GM23338 (cell line): ENCODE measurements at regions not wholly inside any gene's neighbourhood (a gene's known extent, or its start where the extent isn't known, plus 50 kb on each side); places are given as distances from the start of the nearest gene placed in this dataset.

Source experiments
- ATAC-seq: fragments of 200-7000 bp; cut with Tn5 transposase; 3 replicates; pipeline ENCODE4 v1.9.1; 2020
- DNase-seq: peaks from one replicate; pipeline ENCODE4 v3.0.0-alpha.2; 2015; ENCODE audit warnings: low spot score
- H2AFZ ChIP-seq: fragments of 200-600 bp; sonication (generic); 2 replicates; pipeline ENCODE4 v1.8.0; 2016; ENCODE audit warnings: antibody characterized with exemption, mild to moderate bottlenecking, moderate library complexity
- H3F3A ChIP-seq: fragments of 200-600 bp; sonication (generic); replicated peaks from 2 replicates; pipeline ENCODE4 v1.8.0; 2017; ENCODE audit warnings: antibody characterized with exemption, mixed run types, low read depth
- H3K27ac ChIP-seq: fragments of 200-600 bp; sonication (generic); 2 replicates; pipeline ENCODE4 v1.6.1; 2016; ENCODE audit warnings: low read depth
- H3K27me3 ChIP-seq: fragments of 200-600 bp; sonication (generic); 2 replicates; pipeline ENCODE4 v1.8.0; 2016; ENCODE audit warnings: mild to moderate bottlenecking, mixed run types, moderate library complexity; ENCODE audit not compliant: insufficient read depth
- H3K36me3 ChIP-seq: fragments of 200-600 bp; sonication (generic); 2 replicates; pipeline ENCODE4 v1.8.0; 2016; ENCODE audit warnings: mild to moderate bottlenecking; ENCODE audit not compliant: insufficient read depth
- H3K4me1 ChIP-seq: fragments of 200-600 bp; sonication (generic); 2 replicates; pipeline ENCODE4 v1.8.0; 2016; ENCODE audit warnings: mild to moderate bottlenecking, moderate library complexity; ENCODE audit not compliant: insufficient read depth
- H3K4me2 ChIP-seq: fragments of 200-600 bp; sonication (generic); 2 replicates; pipeline ENCODE4 v1.7.1; 2017; ENCODE audit warnings: mixed run types
- H3K4me3 ChIP-seq: fragments of 200-600 bp; sonication (generic); 2 replicates; pipeline ENCODE4 v1.6.1; 2016; ENCODE audit warnings: mixed run types
- H3K79me2 ChIP-seq: fragments of 200-600 bp; sonication (generic); replicated peaks from 2 replicates; pipeline ENCODE4 v1.8.0; 2017; ENCODE audit warnings: mild to moderate bottlenecking; ENCODE audit not compliant: insufficient read depth
- H3K9me2 ChIP-seq: fragments of 200-600 bp; sonication (generic); 2 replicates; pipeline ENCODE4 v1.8.0; 2017; ENCODE audit not compliant: insufficient read depth
- H4K20me1 ChIP-seq: fragments of 200-600 bp; sonication (generic); replicated peaks from 2 replicates; pipeline ENCODE4 v1.8.0; 2017; ENCODE audit warnings: mild to moderate bottlenecking; ENCODE audit not compliant: insufficient read depth
- H3K27ac Mint-ChIP-seq: 2 replicates; pipeline ENCODE4 v1.8.0; 2020; ENCODE audit warnings: inconsistent platforms, mild to moderate bottlenecking, moderate library complexity, mixed read lengths
- H3K27me3 Mint-ChIP-seq: 3 replicates; pipeline ENCODE4 v1.8.0; 2022; ENCODE audit warnings: low read depth, mild to moderate bottlenecking, moderate library complexity, mixed read lengths, inconsistent platforms; ENCODE audit not compliant: insufficient read depth, poor library complexity
- H3K36me3 Mint-ChIP-seq: 3 replicates; pipeline ENCODE4 v1.8.0; 2021; ENCODE audit warnings: low read depth, mild to moderate bottlenecking, inconsistent platforms, moderate library complexity, mixed read lengths
- H3K4me1 Mint-ChIP-seq: 3 replicates; pipeline ENCODE4 v1.8.0; 2020; ENCODE audit warnings: mild to moderate bottlenecking, inconsistent platforms, mixed read lengths
- H3K4me3 Mint-ChIP-seq: 3 replicates; pipeline ENCODE4 v1.8.0; 2021; ENCODE audit warnings: moderate library complexity, mild to moderate bottlenecking, inconsistent platforms, mixed read lengths
- H3K9me3 Mint-ChIP-seq: 3 replicates; pipeline ENCODE4 v1.8.0; 2020; ENCODE audit warnings: moderate library complexity, mild to moderate bottlenecking, inconsistent platforms, mixed read lengths
- CREB1 ChIP-seq: fragments of 250-450 bp; sonication (Bioruptor Pico); IDR thresholded peaks from 2 replicates; pipeline ENCODE4 v1.5.0; 2020; ENCODE audit warnings: low read depth, mild to moderate bottlenecking, moderate library complexity
- CTCF ChIP-seq, 2 experiments: fragments of 200-600 bp in 1 of 2; sonication (generic) in 1 of 2; conservative IDR thresholded peaks; 2 replicates each; pipeline versions ENCODE4 v1.5.1 to v1.6.1; 2016 to 2017; ENCODE audit warnings: antibody characterized with exemption in 2 of 2, low read depth in 2 of 2, mild to moderate bottlenecking in 2 of 2, moderate library complexity in 1 of 2
- ETS1 ChIP-seq: IDR thresholded peaks from 2 replicates; pipeline ENCODE4 v1.6.1; 2016; ENCODE audit warnings: antibody characterized with exemption
- EZH2phosphoT487 ChIP-seq: fragments of 200-600 bp; sonication (generic); IDR thresholded peaks from one replicate; pipeline ENCODE4 v1.8.1; 2018; ENCODE audit warnings: antibody characterized with exemption; ENCODE audit not compliant: unreplicated experiment
- JUNB ChIP-seq: IDR thresholded peaks from one replicate; pipeline ENCODE4 v1.6.1; 2016; ENCODE audit warnings: antibody characterized with exemption; ENCODE audit not compliant: unreplicated experiment
- NANOG ChIP-seq: IDR thresholded peaks from 2 replicates; pipeline ENCODE4 v1.6.1; 2016; ENCODE audit warnings: antibody characterized with exemption, borderline replicate concordance
- POLR2AphosphoS5 ChIP-seq: IDR thresholded peaks from 2 replicates; pipeline ENCODE4 v1.6.1; 2016; ENCODE audit warnings: antibody characterized with exemption, low read depth
- STAT1 ChIP-seq: IDR thresholded peaks from one replicate; pipeline ENCODE4 v1.6.1; 2016; ENCODE audit warnings: antibody characterized with exemption; ENCODE audit not compliant: unreplicated experiment
- ZNF114 ChIP-seq: fragments of 250-450 bp; sonication (Bioruptor Pico); IDR thresholded peaks from 2 replicates; pipeline ENCODE4 v1.5.0; 2020; ENCODE audit warnings: mild to moderate bottlenecking, moderate library complexity
- ZNF331 ChIP-seq: fragments of 250-450 bp; sonication (Bioruptor Pico); IDR thresholded peaks from 2 replicates; pipeline ENCODE4 v1.5.0; 2020; ENCODE audit warnings: low read depth, mild to moderate bottlenecking, moderate library complexity
- TF ChIP-seq, protein P1 (sequence below): IDR thresholded peaks from one replicate; pipeline ENCODE4 v1.6.1; 2018; ENCODE audit warnings: antibody characterized with exemption; ENCODE audit not compliant: unreplicated experiment

DNA sequence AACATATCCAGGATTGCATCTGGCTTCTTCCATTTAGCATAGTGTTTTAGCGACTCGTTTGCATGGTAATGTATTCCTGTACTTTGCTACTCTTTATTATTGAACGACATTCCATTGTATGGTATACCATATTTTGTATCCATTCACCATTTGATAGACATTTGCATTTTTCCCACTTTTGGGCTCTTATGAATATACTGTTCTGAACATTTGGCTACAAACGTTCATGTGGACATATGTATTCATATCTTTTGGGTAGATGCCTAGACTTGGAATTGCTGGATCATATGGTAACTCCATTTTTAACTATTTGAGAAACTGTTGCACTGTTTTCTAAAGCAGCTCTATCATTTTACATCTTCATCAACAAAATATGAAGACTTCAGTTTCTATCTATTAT is 383.7 kb upstream of the AKR1E2 start (continued):
- TF ChIP-seq CTCF (conservative IDR thresholded peaks at IDR 0.05; ENCODE audit: low read depth in 2 of 2) (no peak), JUNB (no peak), NANOG (no peak), STAT1 (no peak)

DNA sequence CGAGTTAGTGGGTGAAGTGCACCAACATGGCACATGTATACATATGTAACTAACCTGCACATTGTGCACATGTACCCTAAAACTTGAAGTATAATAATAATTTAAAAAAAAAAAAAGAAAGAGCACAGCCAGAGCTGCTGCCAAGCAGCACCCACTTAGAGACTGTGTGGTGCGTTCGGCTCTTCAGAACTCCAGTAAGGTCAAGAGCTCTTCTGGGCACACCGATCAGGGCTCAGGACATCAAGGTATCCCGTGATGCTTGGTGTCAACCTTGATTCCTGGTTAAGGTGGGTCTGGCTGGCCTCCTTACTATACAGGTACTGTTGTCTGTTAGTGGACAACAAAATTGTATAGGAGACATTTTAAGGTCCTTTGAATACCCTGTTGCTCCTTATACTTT is 385.7 kb upstream of the AKR1E2 start:
- no peak overlapping the region for H3K27ac Mint-ChIP-seq
- H3K9me2 ChIP-seq, result peaks cover 6% of the 10 kb centered on the region; the same call in 1 of the 2 replicates
- H3K4me1 Mint-ChIP-seq, result no peaks in the 10 kb centered on the region
- no peak overlapping the region for H3K4me3 ChIP-seq
- no peaks in the 10 kb centered on the region for H3K36me3 Mint-ChIP-seq
- H3K27me3 Mint-ChIP-seq, result no peaks in the 10 kb centered on the region
- no peak overlapping the region for H3K4me3 Mint-ChIP-seq
- TF ChIP-seq NANOG, result no peak
- no peak for TF ChIP-seq CREB1
- no peak for TF ChIP-seq ETS1
- no peak for TF ChIP-seq ZNF331 (CRISPR knock-in tag)
- TF ChIP-seq, protein P1, sequence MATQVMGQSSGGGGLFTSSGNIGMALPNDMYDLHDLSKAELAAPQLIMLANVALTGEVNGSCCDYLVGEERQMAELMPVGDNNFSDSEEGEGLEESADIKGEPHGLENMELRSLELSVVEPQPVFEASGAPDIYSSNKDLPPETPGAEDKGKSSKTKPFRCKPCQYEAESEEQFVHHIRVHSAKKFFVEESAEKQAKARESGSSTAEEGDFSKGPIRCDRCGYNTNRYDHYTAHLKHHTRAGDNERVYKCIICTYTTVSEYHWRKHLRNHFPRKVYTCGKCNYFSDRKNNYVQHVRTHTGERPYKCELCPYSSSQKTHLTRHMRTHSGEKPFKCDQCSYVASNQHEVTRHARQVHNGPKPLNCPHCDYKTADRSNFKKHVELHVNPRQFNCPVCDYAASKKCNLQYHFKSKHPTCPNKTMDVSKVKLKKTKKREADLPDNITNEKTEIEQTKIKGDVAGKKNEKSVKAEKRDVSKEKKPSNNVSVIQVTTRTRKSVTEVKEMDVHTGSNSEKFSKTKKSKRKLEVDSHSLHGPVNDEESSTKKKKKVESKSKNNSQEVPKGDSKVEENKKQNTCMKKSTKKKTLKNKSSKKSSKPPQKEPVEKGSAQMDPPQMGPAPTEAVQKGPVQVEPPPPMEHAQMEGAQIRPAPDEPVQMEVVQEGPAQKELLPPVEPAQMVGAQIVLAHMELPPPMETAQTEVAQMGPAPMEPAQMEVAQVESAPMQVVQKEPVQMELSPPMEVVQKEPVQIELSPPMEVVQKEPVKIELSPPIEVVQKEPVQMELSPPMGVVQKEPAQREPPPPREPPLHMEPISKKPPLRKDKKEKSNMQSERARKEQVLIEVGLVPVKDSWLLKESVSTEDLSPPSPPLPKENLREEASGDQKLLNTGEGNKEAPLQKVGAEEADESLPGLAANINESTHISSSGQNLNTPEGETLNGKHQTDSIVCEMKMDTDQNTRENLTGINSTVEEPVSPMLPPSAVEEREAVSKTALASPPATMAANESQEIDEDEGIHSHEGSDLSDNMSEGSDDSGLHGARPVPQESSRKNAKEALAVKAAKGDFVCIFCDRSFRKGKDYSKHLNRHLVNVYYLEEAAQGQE, result no peak
- TF ChIP-seq POLR2AphosphoS5, result no peak
- no peak for TF ChIP-seq ZNF114
- TF ChIP-seq JUNB, result no peak
- TF ChIP-seq CTCF (conservative IDR thresholded peaks at IDR 0.05; ENCODE audit: low read depth in 2 of 2), result no peak
- TF ChIP-seq EZH2phosphoT487, result no peak
- TF ChIP-seq STAT1, result no peak
- ATAC-seq, result no peak
- H3K27ac ChIP-seq, result no peak overlapping the region
- H3K27me3 ChIP-seq, result no peaks in the 10 kb centered on the region
- H3K36me3 ChIP-seq, result no peaks in the 10 kb centered on the region
- H3K79me2 ChIP-seq, result no peaks in the 10 kb centered on the region
- no peak for DNase-seq
- H3K9me3 Mint-ChIP-seq, result no peaks in the 10 kb centered on the region; the same call in 2 of the 3 replicates
- H4K20me1 ChIP-seq, result no peaks in the 10 kb centered on the region
- H3F3A ChIP-seq, result no peaks in the 10 kb centered on the region
- no peak overlapping the region for H3K4me2 ChIP-seq
- H2AFZ ChIP-seq, result no peak overlapping the region
- H3K4me1 ChIP-seq, result no peaks in the 10 kb centered on the region
